RWPE2 (cell line): ENCODE measurements at regions not wholly inside any gene's neighbourhood (a gene's known extent, or its start where the extent isn't known, plus 50 kb on each side); places are given as distances from the start of the nearest gene placed in this dataset.

Source experiments
- ATAC-seq: fragments of 200-7000 bp; cut with Tn5 transposase; 3 replicates; pipeline ENCODE4 v1.9.1; 2021; ENCODE audit warnings: low read depth
- DNase-seq: peaks from one replicate; pipeline ENCODE4 v3.0.0-alpha.2; 2020; ENCODE audit warnings: low spot score
- H3K27ac ChIP-seq: fragments of 450-650 bp; 2 replicates; pipeline ENCODE4 v1.5.1; 2017; ENCODE audit warnings: mild to moderate bottlenecking; ENCODE audit not compliant: poor library complexity, severe bottlenecking
- H3K27me3 ChIP-seq: fragments of 250-450 bp; sonication (Bioruptor Pico); 2 replicates; pipeline ENCODE4 v1.5.1; 2021; ENCODE audit warnings: mild to moderate bottlenecking, moderate library complexity; ENCODE audit not compliant: insufficient read depth, poor library complexity, severe bottlenecking
- H3K36me3 ChIP-seq: fragments of 250-450 bp; sonication (Bioruptor Pico); 2 replicates; pipeline ENCODE4 v1.5.1; 2020; ENCODE audit warnings: low read depth, mild to moderate bottlenecking, moderate library complexity
- H3K4me1 ChIP-seq: fragments of 250-450 bp; sonication (Bioruptor Pico); 2 replicates; pipeline ENCODE4 v1.5.1; 2021; ENCODE audit warnings: mild to moderate bottlenecking, moderate library complexity; ENCODE audit not compliant: insufficient read depth, poor library complexity, severe bottlenecking
- H3K4me3 ChIP-seq: fragments of 250-450 bp; sonication (Bioruptor Pico); 2 replicates; pipeline ENCODE4 v1.5.1; 2021; ENCODE audit warnings: mild to moderate bottlenecking, moderate library complexity; ENCODE audit not compliant: severe bottlenecking
- H3K9me3 ChIP-seq: fragments of 250-450 bp; sonication (Bioruptor Pico); 2 replicates; pipeline ENCODE4 v1.5.1; 2021; ENCODE audit warnings: mild to moderate bottlenecking, moderate library complexity; ENCODE audit not compliant: severe bottlenecking
- CTCF ChIP-seq: fragments of 450-650 bp; IDR thresholded peaks from one replicate; pipeline ENCODE4 v1.5.1; 2017; ENCODE audit warnings: mild to moderate bottlenecking, moderate library complexity; ENCODE audit not compliant: poor library complexity, severe bottlenecking

GRCh38 chr6:169839493-169839892 lies 88.1 kb downstream of the ERMARD start:
- Histone ChIP-seq H3K4me1 (no peaks in the 10 kb centered on the region), H3K9me3 (no peaks in the 10 kb centered on the region), H3K27me3 (no peaks in the 10 kb centered on the region), H3K4me3 (no peak overlapping the region), H3K36me3 (no peaks in the 10 kb centered on the region), H3K27ac (no peak overlapping the region)
- no peak for TF ChIP-seq CTCF
- ATAC-seq = no peak
- no peak for DNase-seq

GRCh38 chr6:169839029-169839481 lies 87.6 kb downstream of the ERMARD start:
- no peaks in the 10 kb centered on the region for H3K4me1 ChIP-seq
- no peaks in the 10 kb centered on the region for H3K27me3 ChIP-seq
- no peaks in the 10 kb centered on the region for H3K36me3 ChIP-seq
- H3K4me3 ChIP-seq = no peak overlapping the region
- DNase-seq (peak; percentile 49), ATAC-seq (no peak)
- no peaks in the 10 kb centered on the region for H3K9me3 ChIP-seq
- no peak for TF ChIP-seq CTCF
- no peak overlapping the region for H3K27ac ChIP-seq

GRCh38 chr6:169838346-169839028 lies 87.1 kb downstream of the ERMARD start:
- Histone ChIP-seq H3K4me1 (no peaks in the 10 kb centered on the region), H3K4me3 (no peak overlapping the region), H3K36me3 (no peaks in the 10 kb centered on the region), H3K27ac (no peak overlapping the region), H3K9me3 (no peaks in the 10 kb centered on the region), H3K27me3 (no peaks in the 10 kb centered on the region)
- no peak for ATAC-seq
- no peak for TF ChIP-seq CTCF
- DNase-seq = no peak

GRCh38 chr6:169837529-169838250 lies 86.3 kb downstream of the ERMARD start:
- no peak overlapping the region for H3K4me3 ChIP-seq
- no peaks in the 10 kb centered on the region for H3K4me1 ChIP-seq
- ATAC-seq (no peak), DNase-seq (no peak)
- no peaks in the 10 kb centered on the region for H3K27me3 ChIP-seq
- H3K9me3 ChIP-seq = no peaks in the 10 kb centered on the region
- H3K36me3 ChIP-seq = no peaks in the 10 kb centered on the region
- H3K27ac ChIP-seq = no peak overlapping the region
- TF ChIP-seq CTCF = no peak
